ENCODE measurements at regions not wholly inside any gene's neighbourhood (a gene's known extent, or its start where the extent isn't known, plus 50 kb on each side); places are given as distances from the start of the nearest gene placed in this dataset.

DNA sequence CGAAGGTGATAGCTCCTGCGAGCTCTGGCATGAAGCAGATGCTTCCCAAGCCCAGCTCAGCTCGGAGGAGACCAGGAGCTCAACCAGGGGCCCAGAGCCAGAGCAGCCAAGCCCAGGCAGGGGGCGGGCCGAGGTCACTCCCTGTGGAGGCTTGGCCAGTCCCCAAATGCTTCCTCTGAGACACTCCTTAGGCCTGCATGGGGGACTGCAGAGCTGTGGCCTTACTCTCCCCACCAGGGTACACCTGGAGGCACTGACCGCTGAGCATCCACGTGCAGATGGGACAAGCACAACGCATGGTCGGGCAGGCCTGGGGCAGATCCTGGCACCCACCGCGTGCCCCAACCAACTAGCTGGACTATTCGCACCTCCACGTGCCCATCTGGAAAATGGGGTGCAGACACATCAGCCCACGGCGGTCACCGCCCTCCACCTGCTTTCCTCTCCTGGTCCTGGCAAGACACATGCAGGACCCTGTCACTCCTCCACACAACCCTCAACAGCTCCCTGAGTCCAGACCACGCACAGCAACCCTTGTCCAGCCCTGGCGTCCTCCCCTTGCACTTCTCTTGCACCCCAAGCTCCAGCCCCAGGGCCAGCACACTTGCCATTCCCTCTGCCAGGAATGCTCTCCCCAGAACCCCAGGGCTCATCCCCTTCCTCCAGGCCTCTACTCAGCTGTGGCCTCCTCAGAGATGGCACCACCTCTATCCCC is 164.7 kb upstream of the IQSEC1 start:
- ATAC-seq (ENCODE audit: low read depth) (no peak), DNase-seq (ENCODE audit: low spot score) (no peak)
- Histone ChIP-seq H3K4me3 (ENCODE audit: severe bottlenecking) (no peak overlapping the region), H3K36me3 (ENCODE audit: low read depth) (no peaks in the 10 kb centered on the region), H3K4me1 (ENCODE audit: insufficient read depth, poor library complexity, severe bottlenecking) (no peaks in the 10 kb centered on the region), H3K27ac (ENCODE audit: poor library complexity, severe bottlenecking) (no peak overlapping the region), H3K9me3 (ENCODE audit: severe bottlenecking) (no peaks in the 10 kb centered on the region), H3K27me3 (ENCODE audit: insufficient read depth, poor library complexity, severe bottlenecking) (no peaks in the 10 kb centered on the region)
- TF ChIP-seq, protein P1, sequence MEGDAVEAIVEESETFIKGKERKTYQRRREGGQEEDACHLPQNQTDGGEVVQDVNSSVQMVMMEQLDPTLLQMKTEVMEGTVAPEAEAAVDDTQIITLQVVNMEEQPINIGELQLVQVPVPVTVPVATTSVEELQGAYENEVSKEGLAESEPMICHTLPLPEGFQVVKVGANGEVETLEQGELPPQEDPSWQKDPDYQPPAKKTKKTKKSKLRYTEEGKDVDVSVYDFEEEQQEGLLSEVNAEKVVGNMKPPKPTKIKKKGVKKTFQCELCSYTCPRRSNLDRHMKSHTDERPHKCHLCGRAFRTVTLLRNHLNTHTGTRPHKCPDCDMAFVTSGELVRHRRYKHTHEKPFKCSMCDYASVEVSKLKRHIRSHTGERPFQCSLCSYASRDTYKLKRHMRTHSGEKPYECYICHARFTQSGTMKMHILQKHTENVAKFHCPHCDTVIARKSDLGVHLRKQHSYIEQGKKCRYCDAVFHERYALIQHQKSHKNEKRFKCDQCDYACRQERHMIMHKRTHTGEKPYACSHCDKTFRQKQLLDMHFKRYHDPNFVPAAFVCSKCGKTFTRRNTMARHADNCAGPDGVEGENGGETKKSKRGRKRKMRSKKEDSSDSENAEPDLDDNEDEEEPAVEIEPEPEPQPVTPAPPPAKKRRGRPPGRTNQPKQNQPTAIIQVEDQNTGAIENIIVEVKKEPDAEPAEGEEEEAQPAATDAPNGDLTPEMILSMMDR (IDR thresholded peaks at IDR 0.05; ENCODE audit: poor library complexity, severe bottlenecking) = no peak

DNA sequence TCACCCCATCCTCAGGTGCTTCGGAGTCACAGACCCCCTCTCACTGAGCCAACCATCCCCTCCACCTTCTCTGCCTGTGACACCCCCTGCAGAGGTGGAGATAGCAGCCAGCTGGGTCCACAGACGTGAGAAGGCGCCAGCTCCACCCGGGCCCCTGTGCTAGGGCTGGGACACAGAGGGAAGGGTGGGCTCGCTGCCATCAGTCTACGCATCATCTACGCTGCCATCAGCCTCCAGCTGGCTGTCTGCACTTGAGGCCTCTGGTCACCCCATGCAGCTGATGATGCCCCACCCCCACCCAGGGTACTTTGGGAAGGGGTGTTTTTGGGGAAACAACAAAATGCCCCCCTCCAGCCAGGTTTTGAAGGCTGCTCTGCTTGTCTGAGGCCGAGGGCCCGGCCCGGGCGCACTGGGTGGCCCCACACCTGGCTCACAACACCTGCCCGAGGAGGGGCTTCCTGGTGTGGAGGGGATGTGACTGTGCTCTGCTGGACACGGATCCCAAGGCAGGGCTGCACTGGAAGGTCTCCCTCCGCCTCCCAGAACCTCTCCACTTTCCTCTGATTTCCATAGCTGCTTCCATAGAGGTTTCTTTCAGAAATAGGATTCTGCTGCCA is 163.4 kb upstream of the IQSEC1 start:
- no peaks in the 10 kb centered on the region for H3K36me3 ChIP-seq (ENCODE audit: low read depth)
- no peaks in the 10 kb centered on the region for H3K9me3 ChIP-seq (ENCODE audit: severe bottlenecking)
- H3K4me3 ChIP-seq (ENCODE audit: severe bottlenecking) = no peak overlapping the region
- H3K4me1 ChIP-seq (ENCODE audit: insufficient read depth, poor library complexity, severe bottlenecking) = no peaks in the 10 kb centered on the region
- ATAC-seq (ENCODE audit: low read depth) (no peak), DNase-seq (ENCODE audit: low spot score) (no peak)
- TF ChIP-seq, protein P1 (IDR thresholded peaks at IDR 0.05; ENCODE audit: poor library complexity, severe bottlenecking) = no peak
- H3K27me3 ChIP-seq (ENCODE audit: insufficient read depth, poor library complexity, severe bottlenecking) = no peaks in the 10 kb centered on the region
- no peak overlapping the region for H3K27ac ChIP-seq (ENCODE audit: poor library complexity, severe bottlenecking)

DNA sequence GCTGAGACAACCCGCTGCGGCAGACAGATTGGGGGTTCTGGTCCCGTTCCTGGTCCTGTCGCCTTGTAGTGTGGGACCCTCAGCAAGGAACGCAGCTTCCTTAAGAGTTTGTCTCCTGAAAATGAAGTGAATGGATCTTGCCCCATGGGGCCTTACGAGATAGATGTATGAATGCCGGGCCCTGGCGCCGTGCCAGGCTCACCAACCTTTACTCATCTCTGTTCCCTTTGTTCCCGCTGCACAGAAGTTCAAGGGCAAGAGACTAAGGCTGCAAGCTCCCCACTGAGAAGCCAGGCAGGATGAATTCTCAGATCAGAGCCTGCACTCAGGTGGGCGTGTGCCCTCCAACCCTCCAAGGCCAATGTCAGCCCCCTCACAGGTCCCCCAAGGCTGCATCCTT is 162.7 kb upstream of the IQSEC1 start:
- Histone ChIP-seq H3K4me3 (ENCODE audit: severe bottlenecking) (no peak overlapping the region), H3K4me1 (ENCODE audit: insufficient read depth, poor library complexity, severe bottlenecking) (no peaks in the 10 kb centered on the region), H3K36me3 (ENCODE audit: low read depth) (no peaks in the 10 kb centered on the region), H3K27ac (ENCODE audit: poor library complexity, severe bottlenecking) (no peak overlapping the region), H3K27me3 (ENCODE audit: insufficient read depth, poor library complexity, severe bottlenecking) (no peaks in the 10 kb centered on the region), H3K9me3 (ENCODE audit: severe bottlenecking) (no peaks in the 10 kb centered on the region)
- TF ChIP-seq, protein P1 (IDR thresholded peaks at IDR 0.05; ENCODE audit: poor library complexity, severe bottlenecking) = no peak
- no peak for DNase-seq (ENCODE audit: low spot score)
- ATAC-seq (ENCODE audit: low read depth) = peak; percentile 57

DNA sequence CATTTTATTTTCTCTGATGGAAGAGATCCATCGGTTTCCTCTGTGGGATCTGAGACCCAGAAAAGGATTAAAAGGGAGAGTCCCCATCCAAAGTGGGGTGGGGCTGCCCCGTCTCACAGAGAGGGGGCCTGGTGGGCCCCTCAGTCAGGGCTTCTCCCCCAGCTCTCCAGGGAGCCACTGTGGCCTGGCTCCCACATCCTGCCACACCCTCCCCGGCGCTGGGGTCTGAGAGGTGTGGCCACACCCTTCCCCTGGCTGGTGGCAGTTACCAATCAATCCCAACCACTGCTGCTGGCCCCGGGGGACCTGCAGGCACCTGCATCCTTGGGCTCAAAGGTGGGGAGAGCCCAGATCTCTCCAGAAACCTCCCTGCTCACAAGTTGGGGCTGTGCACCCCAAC is 161.8 kb upstream of the IQSEC1 start:
- H3K9me3 ChIP-seq (ENCODE audit: severe bottlenecking) = no peaks in the 10 kb centered on the region
- H3K27me3 ChIP-seq (ENCODE audit: insufficient read depth, poor library complexity, severe bottlenecking) = no peaks in the 10 kb centered on the region
- ATAC-seq (ENCODE audit: low read depth) (no peak), DNase-seq (ENCODE audit: low spot score) (no peak)
- no peak overlapping the region for H3K27ac ChIP-seq (ENCODE audit: poor library complexity, severe bottlenecking)
- H3K4me3 ChIP-seq (ENCODE audit: severe bottlenecking) = no peak overlapping the region
- H3K4me1 ChIP-seq (ENCODE audit: insufficient read depth, poor library complexity, severe bottlenecking) = no peaks in the 10 kb centered on the region
- TF ChIP-seq, protein P1 (IDR thresholded peaks at IDR 0.05; ENCODE audit: poor library complexity, severe bottlenecking) = no peak
- H3K36me3 ChIP-seq (ENCODE audit: low read depth) = no peaks in the 10 kb centered on the region

DNA sequence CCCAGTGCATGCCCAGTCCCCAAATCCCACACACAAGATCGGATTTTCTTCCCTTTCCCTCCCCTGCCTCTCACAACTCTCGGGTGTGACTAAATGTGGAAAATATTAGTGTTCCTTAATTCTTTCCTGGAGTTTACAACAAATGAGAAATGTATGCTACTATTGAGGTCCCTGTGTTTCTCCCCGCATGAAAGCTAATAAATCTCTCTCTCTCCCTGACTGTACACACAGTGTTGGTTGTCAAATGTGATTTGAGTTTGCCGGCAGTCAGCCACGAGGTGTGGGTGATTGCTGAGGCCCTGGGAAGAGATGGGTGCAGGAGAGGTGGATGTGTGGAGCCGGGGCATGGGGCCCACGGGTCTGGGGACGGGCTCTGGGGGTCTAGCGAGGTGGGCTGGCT is 161.4 kb upstream of the IQSEC1 start:
- H3K36me3 ChIP-seq (ENCODE audit: low read depth) = no peaks in the 10 kb centered on the region
- H3K27ac ChIP-seq (ENCODE audit: poor library complexity, severe bottlenecking) = no peak overlapping the region
- DNase-seq (ENCODE audit: low spot score) (no peak), ATAC-seq (ENCODE audit: low read depth) (no peak)
- H3K27me3 ChIP-seq (ENCODE audit: insufficient read depth, poor library complexity, severe bottlenecking) = no peaks in the 10 kb centered on the region
- peaks cover 2% of the 10 kb centered on the region for H3K4me1 ChIP-seq (ENCODE audit: insufficient read depth, poor library complexity, severe bottlenecking)
- H3K9me3 ChIP-seq (ENCODE audit: severe bottlenecking) = no peaks in the 10 kb centered on the region
- TF ChIP-seq, protein P1 (IDR thresholded peaks at IDR 0.05; ENCODE audit: poor library complexity, severe bottlenecking) = no peak
- no peak overlapping the region for H3K4me3 ChIP-seq (ENCODE audit: severe bottlenecking)
